ENCODE measurements at regions not wholly inside any gene's neighbourhood (a gene's known extent, or its start where the extent isn't known, plus 50 kb on each side); places are given as distances from the start of the nearest gene placed in this dataset.
"Not testable (repeated sequence)": the region's sequence is repeated elsewhere in the genome, so short reads cannot be mapped to it uniquely, and the experiment has no call there.

DNA sequence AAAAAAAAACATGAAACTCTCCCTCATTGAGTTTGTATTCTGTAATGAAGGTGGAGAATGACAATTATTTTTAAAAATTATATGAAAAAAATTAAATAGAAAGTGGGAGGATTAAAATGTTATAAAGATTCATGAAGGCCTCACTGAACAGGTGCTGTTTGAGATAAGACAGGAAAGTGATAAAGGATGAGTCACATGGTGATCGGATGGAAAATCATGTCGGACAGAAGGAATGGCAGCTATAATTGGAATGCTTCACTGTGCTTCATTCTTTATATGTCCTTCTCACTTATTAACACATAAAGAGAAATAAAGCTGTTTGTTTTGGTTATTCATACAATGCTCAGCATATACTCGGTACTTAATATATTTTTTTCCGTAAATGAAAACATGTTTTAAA, 464.5 kb upstream of the RGMB start:
- CTCF ChIA-PET, result no interaction called here
- Mint-ChIP-seq H3K27ac (no peak overlapping the region), H3K36me3 (ENCODE audit: low read depth) (no peaks in the 10 kb centered on the region)

GRCh38 chr5:98309785-98310598, 463.5 kb upstream of the RGMB start:
- peaks cover 5% of the 10 kb centered on the region for H3K4me1 Mint-ChIP-seq (ENCODE audit: low read depth)
- no peaks in the 10 kb centered on the region for H3K9me3 Mint-ChIP-seq (ENCODE audit: insufficient read depth)
- DNase-seq (no peak), ATAC-seq (no peak)
- CTCF ChIA-PET, result no interaction called here
- POLR2A ChIA-PET, result no interaction called here
- H3K4me3 Mint-ChIP-seq, result no peak overlapping the region
- no peaks in the 10 kb centered on the region for H3K27me3 Mint-ChIP-seq (ENCODE audit: low read depth)
- no peaks in the 10 kb centered on the region for H3K36me3 Mint-ChIP-seq (ENCODE audit: low read depth)
- no peak overlapping the region for H3K27ac Mint-ChIP-seq

More for the DNA sequence above, 464.5 kb upstream of the RGMB start:
- Mint-ChIP-seq H3K4me1 (ENCODE audit: low read depth) (peaks cover 5% of the 10 kb centered on the region), H3K4me3 (no peak overlapping the region), H3K27me3 (ENCODE audit: low read depth) (no peaks in the 10 kb centered on the region), H3K9me3 (ENCODE audit: insufficient read depth) (no peaks in the 10 kb centered on the region)
- no peak for DNase-seq
- ATAC-seq, result no peak
- POLR2A ChIA-PET, result no interaction called here

- H3K4me3 Mint-ChIP-seq, result no peak overlapping the region
- POLR2A ChIA-PET, result no interaction called here
Measured at GRCh38 chr5:98314292-98314691, 459.2 kb upstream of the RGMB start.

DNA sequence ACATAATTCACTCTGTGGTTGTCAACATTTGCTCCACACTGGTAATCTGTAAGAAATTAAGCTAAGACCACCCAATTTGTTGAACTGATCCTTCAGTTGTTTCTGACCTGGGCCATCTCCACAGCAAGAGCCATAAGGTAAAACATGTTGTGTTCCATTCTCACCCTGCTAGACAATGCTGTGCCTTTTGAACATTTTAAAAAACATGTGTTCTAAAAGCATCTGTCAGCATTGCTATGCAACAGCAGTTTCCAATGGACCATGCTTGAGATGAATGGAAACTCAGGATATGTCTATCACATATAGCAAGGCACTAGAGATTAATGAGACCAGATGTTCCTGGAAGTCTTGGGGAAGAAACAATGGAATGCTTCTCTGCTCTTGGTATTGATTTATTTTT, 455.1 kb upstream of the RGMB start:
- Mint-ChIP-seq H3K27ac (no peak overlapping the region), H3K27me3 (ENCODE audit: low read depth) (no peaks in the 10 kb centered on the region), H3K4me1 (ENCODE audit: low read depth) (no peaks in the 10 kb centered on the region), H3K9me3 (ENCODE audit: insufficient read depth) (no peaks in the 10 kb centered on the region), H3K4me3 (no peak overlapping the region), H3K36me3 (ENCODE audit: low read depth) (no peaks in the 10 kb centered on the region)
- POLR2A ChIA-PET, result no interaction called here
- DNase-seq (no peak), ATAC-seq (no peak)
- CTCF ChIA-PET, result no interaction called here

More at GRCh38 chr5:98314292-98314691, 459.2 kb upstream of the RGMB start:
- ATAC-seq, result no peak
- Mint-ChIP-seq H3K27me3 (ENCODE audit: low read depth) (no peaks in the 10 kb centered on the region), H3K9me3 (ENCODE audit: insufficient read depth) (no peaks in the 10 kb centered on the region), H3K27ac (no peak overlapping the region), H3K36me3 (ENCODE audit: low read depth) (no peaks in the 10 kb centered on the region), H3K4me1 (ENCODE audit: low read depth) (peaks cover 5% of the 10 kb centered on the region)
- DNase-seq, result no peak
- CTCF ChIA-PET, result no interaction called here

DNA sequence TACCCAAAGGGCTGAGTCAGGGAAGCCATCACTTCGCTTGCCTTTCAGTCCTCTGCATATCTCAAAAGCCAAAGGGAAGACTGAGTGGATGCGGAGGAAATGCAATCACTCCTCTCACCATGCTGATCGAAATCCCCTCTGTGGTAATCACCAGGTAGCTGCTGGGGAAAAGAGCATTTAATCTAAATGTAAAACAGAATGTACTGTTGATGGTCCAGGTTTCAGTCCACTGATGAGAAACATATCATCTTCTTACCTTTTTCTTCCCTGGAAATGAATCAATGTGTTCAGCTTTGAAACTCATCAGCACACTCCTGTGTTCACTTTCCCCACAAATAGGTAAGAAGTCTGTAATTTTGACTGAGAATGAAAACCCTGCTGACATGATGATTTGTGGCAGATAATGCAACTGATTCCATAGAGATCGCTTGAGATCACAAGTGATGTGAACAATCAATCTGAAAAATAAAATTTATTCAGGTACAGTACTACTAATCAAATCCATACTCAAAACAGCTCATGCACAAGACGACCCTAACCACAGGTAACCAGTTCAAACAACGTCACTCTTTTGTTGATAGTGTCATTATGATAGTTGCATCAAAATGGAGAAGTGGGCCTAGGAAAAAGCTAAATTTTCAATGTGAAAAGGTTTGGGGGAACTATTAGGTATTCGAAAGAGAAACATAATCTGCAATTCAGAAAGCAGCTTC, 454.0 kb upstream of the RGMB start:
- H3K27me3 Mint-ChIP-seq (ENCODE audit: low read depth), result no peaks in the 10 kb centered on the region
- no peak overlapping the region for H3K27ac Mint-ChIP-seq
- ATAC-seq, result no peak
- POLR2A ChIA-PET, result no interaction called here
- no peaks in the 10 kb centered on the region for H3K9me3 Mint-ChIP-seq (ENCODE audit: insufficient read depth)
- H3K36me3 Mint-ChIP-seq (ENCODE audit: low read depth), result no peaks in the 10 kb centered on the region
- CTCF ChIA-PET, result no interaction called here
- H3K4me3 Mint-ChIP-seq, result no peak overlapping the region
- H3K4me1 Mint-ChIP-seq (ENCODE audit: low read depth), result no peaks in the 10 kb centered on the region
- no peak for DNase-seq

DNA sequence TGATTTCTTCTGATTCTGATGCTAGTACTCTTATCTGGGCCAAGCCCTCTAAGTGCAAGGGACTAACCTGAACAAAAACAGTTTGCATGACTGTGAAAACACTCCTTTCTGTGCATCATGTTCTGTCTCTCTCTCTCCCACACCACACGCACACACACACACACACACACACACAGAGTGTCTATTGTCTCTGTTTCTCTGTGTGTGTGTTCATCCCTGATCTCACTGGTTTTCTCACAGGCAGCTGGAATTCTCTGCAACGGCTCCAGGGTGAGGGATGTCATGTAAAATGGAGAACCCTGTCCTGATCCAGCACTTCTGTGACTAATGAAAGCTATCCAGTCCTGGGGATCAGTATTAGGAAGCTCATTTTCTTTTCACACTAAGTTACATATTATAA, 453.1 kb upstream of the RGMB start:
- POLR2A ChIA-PET, result no interaction called here
- Mint-ChIP-seq H3K4me3 (no peak overlapping the region), H3K36me3 (ENCODE audit: low read depth) (no peaks in the 10 kb centered on the region), H3K4me1 (ENCODE audit: low read depth) (no peaks in the 10 kb centered on the region), H3K27ac (no peak overlapping the region), H3K9me3 (ENCODE audit: insufficient read depth) (no peaks in the 10 kb centered on the region), H3K27me3 (ENCODE audit: low read depth) (no peaks in the 10 kb centered on the region)
- CTCF ChIA-PET, result no interaction called here
- ATAC-seq (no peak), DNase-seq (no peak)

DNA sequence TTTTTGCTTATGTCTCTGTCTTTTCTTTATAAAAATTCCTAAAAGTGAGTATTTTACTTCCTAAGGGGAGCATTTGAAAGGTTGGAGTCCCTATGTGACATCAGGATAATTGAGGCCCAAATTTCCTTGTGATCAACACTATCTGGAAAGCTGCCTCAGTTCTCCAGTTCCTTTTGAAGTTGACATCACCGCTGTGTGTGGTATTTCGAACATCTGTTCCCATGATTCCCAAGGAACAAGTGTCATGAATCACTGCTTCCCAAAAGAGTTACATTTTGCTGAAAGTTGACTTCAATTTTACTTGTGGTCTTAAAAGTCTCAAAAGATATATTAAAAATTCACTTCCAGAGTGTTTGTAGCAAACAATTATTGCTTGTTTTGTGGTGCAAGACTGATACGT, 452.1 kb upstream of the RGMB start:
- no peaks in the 10 kb centered on the region for H3K36me3 Mint-ChIP-seq (ENCODE audit: low read depth)
- ATAC-seq (no peak), DNase-seq (no peak)
- no peaks in the 10 kb centered on the region for H3K4me1 Mint-ChIP-seq (ENCODE audit: low read depth)
- no peak overlapping the region for H3K27ac Mint-ChIP-seq
- H3K27me3 Mint-ChIP-seq (ENCODE audit: low read depth), result no peaks in the 10 kb centered on the region
- CTCF ChIA-PET, result no interaction called here
- H3K9me3 Mint-ChIP-seq (ENCODE audit: insufficient read depth), result no peaks in the 10 kb centered on the region
- no peak overlapping the region for H3K4me3 Mint-ChIP-seq
- POLR2A ChIA-PET, result no interaction called here

GRCh38 chr5:98325187-98325586, 448.3 kb upstream of the RGMB start:
- H3K36me3 Mint-ChIP-seq (ENCODE audit: low read depth); ATAC-seq; H3K9me3 Mint-ChIP-seq (ENCODE audit: insufficient read depth); H3K4me1 Mint-ChIP-seq (ENCODE audit: low read depth); CTCF ChIA-PET; H3K27me3 Mint-ChIP-seq (ENCODE audit: low read depth); H3K4me3 Mint-ChIP-seq; DNase-seq; H3K27ac Mint-ChIP-seq; POLR2A ChIA-PET: not testable (repeated sequence)

- DNase-seq (no peak), ATAC-seq (no peak)
- Mint-ChIP-seq H3K36me3 (ENCODE audit: low read depth) (no peaks in the 10 kb centered on the region), H3K27ac (no peak overlapping the region), H3K4me3 (no peak overlapping the region), H3K4me1 (ENCODE audit: low read depth) (no peaks in the 10 kb centered on the region), H3K27me3 (ENCODE audit: low read depth) (no peaks in the 10 kb centered on the region), H3K9me3 (ENCODE audit: insufficient read depth) (no peaks in the 10 kb centered on the region)
- ChIA-PET POLR2A (no interaction called here), CTCF (no interaction called here)
Measured at GRCh38 chr5:98328015-98328414, 445.4 kb upstream of the RGMB start.

GRCh38 chr5:98330871-98331270, 442.6 kb upstream of the RGMB start:
- Mint-ChIP-seq H3K4me3 (no peak overlapping the region), H3K27ac (no peak overlapping the region), H3K4me1 (ENCODE audit: low read depth) (no peaks in the 10 kb centered on the region), H3K27me3 (ENCODE audit: low read depth) (no peaks in the 10 kb centered on the region), H3K9me3 (ENCODE audit: insufficient read depth) (peaks cover 6% of the 10 kb centered on the region), H3K36me3 (ENCODE audit: low read depth) (no peaks in the 10 kb centered on the region)
- CTCF ChIA-PET, result no interaction called here
- ATAC-seq (no peak), DNase-seq (no peak)
- POLR2A ChIA-PET, result no interaction called here

DNA sequence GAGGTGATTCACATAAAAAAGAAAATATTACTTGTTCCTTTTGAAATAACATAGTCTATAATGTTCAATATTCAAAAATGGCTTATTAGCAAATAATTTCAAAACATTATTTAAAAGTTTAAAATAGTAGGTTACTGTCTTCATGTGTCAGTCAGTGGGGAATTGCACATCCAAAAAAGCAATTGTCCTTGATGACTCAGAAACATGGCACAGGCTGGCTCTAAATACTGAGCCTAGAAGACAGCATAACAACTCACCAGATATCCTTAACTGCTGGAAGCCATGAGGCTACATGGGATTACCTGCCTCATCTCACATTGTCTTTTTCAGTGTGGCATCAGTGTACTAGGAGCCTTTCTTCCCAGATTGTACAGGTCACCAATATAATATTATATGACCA, 439.5 kb upstream of the RGMB start:
- H3K36me3 Mint-ChIP-seq (ENCODE audit: low read depth), result no peaks in the 10 kb centered on the region
- POLR2A ChIA-PET, result no interaction called here
- CTCF ChIA-PET, result no interaction called here
- no peak overlapping the region for H3K27ac Mint-ChIP-seq
- no peaks in the 10 kb centered on the region for H3K27me3 Mint-ChIP-seq (ENCODE audit: low read depth)
- ATAC-seq (no peak), DNase-seq (no peak)
- no peak overlapping the region for H3K4me3 Mint-ChIP-seq
- H3K4me1 Mint-ChIP-seq (ENCODE audit: low read depth), result no peaks in the 10 kb centered on the region
- peaks cover 6% of the 10 kb centered on the region for H3K9me3 Mint-ChIP-seq (ENCODE audit: insufficient read depth)

- Mint-ChIP-seq H3K9me3 (ENCODE audit: insufficient read depth) (peaks cover 6% of the 10 kb centered on the region), H3K4me3 (no peak overlapping the region), H3K27ac (no peak overlapping the region), H3K27me3 (ENCODE audit: low read depth) (no peaks in the 10 kb centered on the region), H3K36me3 (ENCODE audit: low read depth) (no peaks in the 10 kb centered on the region), H3K4me1 (ENCODE audit: low read depth) (no peaks in the 10 kb centered on the region)
- ATAC-seq (no peak), DNase-seq (no peak)
- POLR2A ChIA-PET, result no interaction called here
- CTCF ChIA-PET, result no interaction called here
Measured at GRCh38 chr5:98334946-98335345, 438.5 kb upstream of the RGMB start.
